Loucy (cell line): ENCODE measurements at regions not wholly inside any gene's neighbourhood (a gene's known extent, or its start where the extent isn't known, plus 50 kb on each side); places are given as distances from the start of the nearest gene placed in this dataset.

ENCODE experiments used
- CTCF ChIP-seq: fragments of 200-600 bp; sonication (generic); conservative IDR thresholded peaks from 2 replicates; pipeline ENCODE4 v1.5.1; 2014; ENCODE audit warnings: mild to moderate bottlenecking, antibody characterized with exemption, low read length
- EZH2phosphoT487 ChIP-seq: fragments of 200-600 bp; IDR thresholded peaks from 2 replicates; pipeline ENCODE4 v1.6.1; 2018; ENCODE audit warnings: antibody characterized with exemption, mild to moderate bottlenecking, moderate library complexity, borderline replicate concordance

- no peak for TF ChIP-seq CTCF
- TF ChIP-seq EZH2phosphoT487, result no peak
Measured at GRCh38 chr3:193060748-193061546, 143.3 kb upstream of the MB21D2 start.
